ENCODE measurements at regions not wholly inside any gene's neighbourhood (a gene's known extent, or its start where the extent isn't known, plus 50 kb on each side); places are given as distances from the start of the nearest gene placed in this dataset.

DNA sequence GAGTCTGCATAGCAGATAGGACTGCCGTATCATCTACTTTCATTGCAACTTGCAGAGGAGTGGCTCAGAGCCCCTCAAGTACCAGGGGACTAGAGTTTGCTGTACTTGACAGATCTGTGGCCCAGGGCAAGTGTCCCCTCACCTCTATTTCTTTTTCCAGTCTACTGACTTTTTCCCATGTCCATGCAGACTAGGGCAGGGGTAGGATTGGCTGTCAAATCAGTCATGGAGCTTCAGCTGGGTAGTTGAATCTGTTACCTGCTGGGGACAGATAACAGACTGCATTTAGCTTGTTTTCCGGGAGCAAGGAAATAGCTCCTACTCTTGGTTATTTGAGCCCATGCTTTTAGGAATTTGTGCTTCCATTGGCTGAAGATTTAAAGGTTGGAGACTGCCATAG is 121.0 kb upstream of the CDK13 start:
- TF ChIP-seq, protein P1, sequence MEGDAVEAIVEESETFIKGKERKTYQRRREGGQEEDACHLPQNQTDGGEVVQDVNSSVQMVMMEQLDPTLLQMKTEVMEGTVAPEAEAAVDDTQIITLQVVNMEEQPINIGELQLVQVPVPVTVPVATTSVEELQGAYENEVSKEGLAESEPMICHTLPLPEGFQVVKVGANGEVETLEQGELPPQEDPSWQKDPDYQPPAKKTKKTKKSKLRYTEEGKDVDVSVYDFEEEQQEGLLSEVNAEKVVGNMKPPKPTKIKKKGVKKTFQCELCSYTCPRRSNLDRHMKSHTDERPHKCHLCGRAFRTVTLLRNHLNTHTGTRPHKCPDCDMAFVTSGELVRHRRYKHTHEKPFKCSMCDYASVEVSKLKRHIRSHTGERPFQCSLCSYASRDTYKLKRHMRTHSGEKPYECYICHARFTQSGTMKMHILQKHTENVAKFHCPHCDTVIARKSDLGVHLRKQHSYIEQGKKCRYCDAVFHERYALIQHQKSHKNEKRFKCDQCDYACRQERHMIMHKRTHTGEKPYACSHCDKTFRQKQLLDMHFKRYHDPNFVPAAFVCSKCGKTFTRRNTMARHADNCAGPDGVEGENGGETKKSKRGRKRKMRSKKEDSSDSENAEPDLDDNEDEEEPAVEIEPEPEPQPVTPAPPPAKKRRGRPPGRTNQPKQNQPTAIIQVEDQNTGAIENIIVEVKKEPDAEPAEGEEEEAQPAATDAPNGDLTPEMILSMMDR (IDR thresholded peaks at IDR 0.05) = no peak
- no peak for TF ChIP-seq POLR2AphosphoS5 (IDR thresholded peaks at IDR 0.05; ENCODE audit: low read depth, low read length)

All from Panc1 (cell line).